HL-60 (cell line): ENCODE measurements at regions not wholly inside any gene's neighbourhood (a gene's known extent, or its start where the extent isn't known, plus 50 kb on each side); places are given as distances from the start of the nearest gene placed in this dataset.

Experiments
- POLR2AphosphoS5 ChIP-seq: IDR thresholded peaks from 2 replicates; pipeline ENCODE4 v1.6.1; 2012; ENCODE audit warnings: low read depth
- TF ChIP-seq, protein P1 (sequence below): IDR thresholded peaks from one replicate; pipeline ENCODE4 v1.5.1; 2011; ENCODE audit warnings: low read length, control low read depth, inconsistent platforms; ENCODE audit not compliant: insufficient read depth
- TF ChIP-seq, protein P2 (sequence below): IDR thresholded peaks from 2 replicates; pipeline ENCODE4 v1.6.1; 2012; ENCODE audit warnings: low read depth; ENCODE audit not compliant: insufficient replicate concordance

DNA sequence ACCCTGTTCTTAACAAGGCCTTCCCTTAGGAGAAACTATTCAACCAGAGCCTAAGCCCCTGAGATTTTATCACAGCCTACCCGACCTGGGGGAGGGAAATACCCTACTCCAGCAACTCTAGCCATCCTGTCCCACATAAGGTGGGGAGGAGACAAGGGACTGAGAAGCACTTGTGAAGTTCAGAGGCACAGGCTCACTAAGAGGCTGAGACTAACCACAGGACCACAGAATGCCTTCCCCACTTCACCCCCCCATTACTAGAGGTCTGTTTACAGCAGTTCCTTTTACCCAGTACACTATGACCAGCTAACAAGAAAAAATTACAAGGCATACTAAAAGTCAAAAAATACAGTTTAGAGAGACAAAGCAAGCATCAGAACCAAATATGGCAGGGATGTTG is 86.8 kb downstream of the TEX35 start:
- TF ChIP-seq POLR2AphosphoS5, result no peak
- TF ChIP-seq, protein P1, sequence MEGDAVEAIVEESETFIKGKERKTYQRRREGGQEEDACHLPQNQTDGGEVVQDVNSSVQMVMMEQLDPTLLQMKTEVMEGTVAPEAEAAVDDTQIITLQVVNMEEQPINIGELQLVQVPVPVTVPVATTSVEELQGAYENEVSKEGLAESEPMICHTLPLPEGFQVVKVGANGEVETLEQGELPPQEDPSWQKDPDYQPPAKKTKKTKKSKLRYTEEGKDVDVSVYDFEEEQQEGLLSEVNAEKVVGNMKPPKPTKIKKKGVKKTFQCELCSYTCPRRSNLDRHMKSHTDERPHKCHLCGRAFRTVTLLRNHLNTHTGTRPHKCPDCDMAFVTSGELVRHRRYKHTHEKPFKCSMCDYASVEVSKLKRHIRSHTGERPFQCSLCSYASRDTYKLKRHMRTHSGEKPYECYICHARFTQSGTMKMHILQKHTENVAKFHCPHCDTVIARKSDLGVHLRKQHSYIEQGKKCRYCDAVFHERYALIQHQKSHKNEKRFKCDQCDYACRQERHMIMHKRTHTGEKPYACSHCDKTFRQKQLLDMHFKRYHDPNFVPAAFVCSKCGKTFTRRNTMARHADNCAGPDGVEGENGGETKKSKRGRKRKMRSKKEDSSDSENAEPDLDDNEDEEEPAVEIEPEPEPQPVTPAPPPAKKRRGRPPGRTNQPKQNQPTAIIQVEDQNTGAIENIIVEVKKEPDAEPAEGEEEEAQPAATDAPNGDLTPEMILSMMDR, result no peak
- TF ChIP-seq, protein P2, sequence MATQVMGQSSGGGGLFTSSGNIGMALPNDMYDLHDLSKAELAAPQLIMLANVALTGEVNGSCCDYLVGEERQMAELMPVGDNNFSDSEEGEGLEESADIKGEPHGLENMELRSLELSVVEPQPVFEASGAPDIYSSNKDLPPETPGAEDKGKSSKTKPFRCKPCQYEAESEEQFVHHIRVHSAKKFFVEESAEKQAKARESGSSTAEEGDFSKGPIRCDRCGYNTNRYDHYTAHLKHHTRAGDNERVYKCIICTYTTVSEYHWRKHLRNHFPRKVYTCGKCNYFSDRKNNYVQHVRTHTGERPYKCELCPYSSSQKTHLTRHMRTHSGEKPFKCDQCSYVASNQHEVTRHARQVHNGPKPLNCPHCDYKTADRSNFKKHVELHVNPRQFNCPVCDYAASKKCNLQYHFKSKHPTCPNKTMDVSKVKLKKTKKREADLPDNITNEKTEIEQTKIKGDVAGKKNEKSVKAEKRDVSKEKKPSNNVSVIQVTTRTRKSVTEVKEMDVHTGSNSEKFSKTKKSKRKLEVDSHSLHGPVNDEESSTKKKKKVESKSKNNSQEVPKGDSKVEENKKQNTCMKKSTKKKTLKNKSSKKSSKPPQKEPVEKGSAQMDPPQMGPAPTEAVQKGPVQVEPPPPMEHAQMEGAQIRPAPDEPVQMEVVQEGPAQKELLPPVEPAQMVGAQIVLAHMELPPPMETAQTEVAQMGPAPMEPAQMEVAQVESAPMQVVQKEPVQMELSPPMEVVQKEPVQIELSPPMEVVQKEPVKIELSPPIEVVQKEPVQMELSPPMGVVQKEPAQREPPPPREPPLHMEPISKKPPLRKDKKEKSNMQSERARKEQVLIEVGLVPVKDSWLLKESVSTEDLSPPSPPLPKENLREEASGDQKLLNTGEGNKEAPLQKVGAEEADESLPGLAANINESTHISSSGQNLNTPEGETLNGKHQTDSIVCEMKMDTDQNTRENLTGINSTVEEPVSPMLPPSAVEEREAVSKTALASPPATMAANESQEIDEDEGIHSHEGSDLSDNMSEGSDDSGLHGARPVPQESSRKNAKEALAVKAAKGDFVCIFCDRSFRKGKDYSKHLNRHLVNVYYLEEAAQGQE, result no peak
